Stomach (tissue), 4 donors: ENCODE measurements at regions not wholly inside any gene's neighbourhood (a gene's known extent, or its start where the extent isn't known, plus 50 kb on each side); places are given as distances from the start of the nearest gene placed in this dataset.

Experiments used
- EP300 ChIP-seq: sonication (generic); formaldehyde crosslinking; IDR thresholded peaks from one replicate; pipeline ENCODE4 v1.6.1; 2017; ENCODE audit warnings: antibody characterized with exemption
- POLR2AphosphoS5 ChIP-seq, 3 donors: sonication (generic); formaldehyde crosslinking; IDR thresholded peaks; one replicate each; pipeline ENCODE4 v1.6.1; 2016; ENCODE audit warnings: antibody characterized with exemption in 3 of 3
- TF ChIP-seq, protein P1 (sequence below), 7 experiments: fragments of 450-650 bp in 4 of 7; fragments of 200-600 bp in 3 of 7; sonication (generic) in 3 of 7; IDR thresholded peaks; one replicate each; pipeline ENCODE4 v1.5.1; 2016 to 2019; ENCODE audit warnings: antibody characterized with exemption in 7 of 7, control low read depth in 2 of 7, mild to moderate bottlenecking in 1 of 7

DNA sequence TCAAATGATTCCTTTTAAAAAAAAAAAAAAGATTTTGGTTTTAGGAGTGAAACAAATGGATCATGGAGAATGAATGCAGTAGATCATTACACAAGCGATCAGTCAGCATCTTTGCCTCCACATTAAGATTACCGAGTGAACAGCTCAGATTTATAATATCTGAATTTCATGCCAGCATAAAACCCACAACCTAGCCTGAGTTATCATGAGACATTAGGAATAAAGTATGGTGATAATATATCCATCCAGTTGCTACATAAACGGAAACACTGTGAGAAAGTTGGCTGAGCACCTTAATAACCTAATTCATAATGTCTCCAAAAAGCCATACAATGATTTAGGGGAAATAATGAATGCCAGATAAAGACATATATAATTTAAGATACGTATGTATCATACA, 553.1 kb upstream of the TUSC1 start:
- TF ChIP-seq, protein P1, sequence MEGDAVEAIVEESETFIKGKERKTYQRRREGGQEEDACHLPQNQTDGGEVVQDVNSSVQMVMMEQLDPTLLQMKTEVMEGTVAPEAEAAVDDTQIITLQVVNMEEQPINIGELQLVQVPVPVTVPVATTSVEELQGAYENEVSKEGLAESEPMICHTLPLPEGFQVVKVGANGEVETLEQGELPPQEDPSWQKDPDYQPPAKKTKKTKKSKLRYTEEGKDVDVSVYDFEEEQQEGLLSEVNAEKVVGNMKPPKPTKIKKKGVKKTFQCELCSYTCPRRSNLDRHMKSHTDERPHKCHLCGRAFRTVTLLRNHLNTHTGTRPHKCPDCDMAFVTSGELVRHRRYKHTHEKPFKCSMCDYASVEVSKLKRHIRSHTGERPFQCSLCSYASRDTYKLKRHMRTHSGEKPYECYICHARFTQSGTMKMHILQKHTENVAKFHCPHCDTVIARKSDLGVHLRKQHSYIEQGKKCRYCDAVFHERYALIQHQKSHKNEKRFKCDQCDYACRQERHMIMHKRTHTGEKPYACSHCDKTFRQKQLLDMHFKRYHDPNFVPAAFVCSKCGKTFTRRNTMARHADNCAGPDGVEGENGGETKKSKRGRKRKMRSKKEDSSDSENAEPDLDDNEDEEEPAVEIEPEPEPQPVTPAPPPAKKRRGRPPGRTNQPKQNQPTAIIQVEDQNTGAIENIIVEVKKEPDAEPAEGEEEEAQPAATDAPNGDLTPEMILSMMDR (IDR thresholded peaks at IDR 0.05): no peak
- no peak for TF ChIP-seq EP300
- no peak for TF ChIP-seq POLR2AphosphoS5 (IDR thresholded peaks at IDR 0.05)
